IMR-90 (cell line): ENCODE measurements at regions not wholly inside any gene's neighbourhood (a gene's known extent, or its start where the extent isn't known, plus 50 kb on each side); places are given as distances from the start of the nearest gene placed in this dataset.

ENCODE experiments used
- ATAC-seq: fragments of 200-7000 bp; cut with Tn5 transposase; 2 replicates; pipeline ENCODE4 v1.9.1; 2020; ENCODE audit warnings: low read depth, mild to moderate bottlenecking, moderate library complexity
- BruUV-seq: library from RNA; stranded (reverse); fragments of 400-500 nt; replicated peaks from 2 replicates; lab custom pipeline; 2021; lab: Mats Ljungman, UMichigan
- CTCF ChIA-PET: fragments of 300-600 bp; formaldehyde crosslinking; extraction: SDS; loops from one replicate; lab custom pipeline; 2021; ENCODE audit warnings: antibody characterized with exemption; lab: Yijun Ruan, JAX
- POLR2A ChIA-PET: fragments of 300-600 bp; sonication (Branson Sonifier 250); formaldehyde crosslinking; loops from one replicate; lab custom pipeline; 2022; ENCODE audit warnings: antibody characterized with exemption; ENCODE audit not compliant: unreplicated experiment; lab: Charles Lee
- DNase-seq: peaks from one replicate; pipeline ENCODE4 v3.0.0; 2013
- H2AFZ ChIP-seq: replicated peaks from 2 replicates; pipeline ENCODE3; 2013; ENCODE audit warnings: low read length, mild to moderate bottlenecking; ENCODE audit not compliant: poor library complexity
- H2AK5ac ChIP-seq: 2 replicates; pipeline ENCODE4 v1.6.1; 2013; ENCODE audit warnings: low read depth, low read length, inconsistent platforms
- H2AK9ac ChIP-seq: replicated peaks from 2 replicates; pipeline ENCODE3; 2013; ENCODE audit warnings: mild to moderate bottlenecking, low read depth, low read length, moderate library complexity; ENCODE audit not compliant: poor library complexity
- H2BK120ac ChIP-seq: 2 replicates; pipeline ENCODE4 v1.6.1; 2013; ENCODE audit warnings: low read depth, low read length, inconsistent platforms
- H2BK15ac ChIP-seq: 3 replicates; pipeline ENCODE4 v1.6.1; 2013; ENCODE audit warnings: low read depth, low read length, inconsistent platforms
- H2BK20ac ChIP-seq: 2 replicates; pipeline ENCODE4 v1.6.1; 2013; ENCODE audit warnings: low read depth, mild to moderate bottlenecking, inconsistent platforms, low read length, moderate library complexity
- H2BK5ac ChIP-seq: 2 replicates; pipeline ENCODE4 v1.6.1; 2013; ENCODE audit warnings: mild to moderate bottlenecking, low read depth, low read length, inconsistent platforms; ENCODE audit not compliant: poor library complexity, severe bottlenecking
- H3K14ac ChIP-seq: replicated peaks from 2 replicates; pipeline ENCODE4 v1.6.1; 2013; ENCODE audit warnings: low read depth, low read length, inconsistent platforms
- H3K18ac ChIP-seq: 2 replicates; pipeline ENCODE4 v1.6.1; 2013; ENCODE audit warnings: low read depth, low read length, control low read depth
- H3K23ac ChIP-seq: 2 replicates; pipeline ENCODE4 v1.6.1; 2013; ENCODE audit warnings: low read depth, low read length, inconsistent platforms
- H3K27ac ChIP-seq: 2 replicates; pipeline ENCODE4 v1.5.1; 2013; ENCODE audit warnings: mild to moderate bottlenecking, control low read depth, low read length; ENCODE audit not compliant: insufficient read depth
- H3K27me3 ChIP-seq: 2 replicates; pipeline ENCODE4 v1.6.1; 2013; ENCODE audit warnings: low read length; ENCODE audit not compliant: control insufficient read depth, insufficient read depth
- H3K36me3 ChIP-seq: 2 replicates; pipeline ENCODE4 v1.6.1; 2013; ENCODE audit warnings: low read length, mixed read lengths; ENCODE audit not compliant: control insufficient read depth, insufficient read depth
- H3K4ac ChIP-seq: 2 replicates; pipeline ENCODE4 v1.6.1; 2013; ENCODE audit warnings: low read depth, low read length, inconsistent platforms
- H3K4me1 ChIP-seq: 2 replicates; pipeline ENCODE4 v1.6.1; 2013; ENCODE audit warnings: low read length, mixed read lengths; ENCODE audit not compliant: control insufficient read depth, insufficient read depth
- H3K4me2 ChIP-seq: 2 replicates; pipeline ENCODE4 v1.6.1; 2013; ENCODE audit warnings: low read depth, mild to moderate bottlenecking, control low read depth, low read length, moderate library complexity
- H3K4me3 ChIP-seq: 2 replicates; pipeline ENCODE4 v1.5.1; 2013; ENCODE audit warnings: low read depth, mild to moderate bottlenecking, control low read depth, low read length, moderate library complexity; ENCODE audit not compliant: insufficient read depth
- H3K56ac ChIP-seq: 2 replicates; pipeline ENCODE4 v1.6.1; 2013; ENCODE audit warnings: low read length, inconsistent platforms; ENCODE audit not compliant: insufficient read depth; ENCODE audit errors: extremely low read depth
- H3K79me1 ChIP-seq, 2 experiments: 2 replicates each; pipeline ENCODE4 v1.6.1; 2013; ENCODE audit warnings: low read length in 2 of 2, inconsistent platforms in 1 of 2, low read depth in 1 of 2
- H3K9ac ChIP-seq: 2 replicates; pipeline ENCODE4 v1.6.1; 2013; ENCODE audit warnings: low read depth, low read length, control low read depth
- H3K9me1 ChIP-seq: 2 replicates; pipeline ENCODE4 v1.6.1; 2013; ENCODE audit warnings: low read length, inconsistent platforms; ENCODE audit not compliant: insufficient read depth
- H3K9me3 ChIP-seq: 2 replicates; pipeline ENCODE4 v1.6.1; 2013; ENCODE audit warnings: low read length; ENCODE audit not compliant: control insufficient read depth, insufficient read depth
- H4K20me1 ChIP-seq: 2 replicates; pipeline ENCODE4 v1.6.1; 2013; ENCODE audit warnings: low read length, inconsistent platforms; ENCODE audit not compliant: insufficient read depth
- H4K5ac ChIP-seq: 2 replicates; pipeline ENCODE4 v1.6.1; 2013; ENCODE audit warnings: mild to moderate bottlenecking, low read depth, low read length, control low read depth
- H4K8ac ChIP-seq, 2 experiments: 2 replicates each; pipeline ENCODE4 v1.6.1; 2013; ENCODE audit warnings: low read depth in 2 of 2, low read length in 2 of 2, control low read depth in 1 of 2, inconsistent platforms in 1 of 2
- H4K91ac ChIP-seq: 2 replicates; pipeline ENCODE4 v1.6.1; 2013; ENCODE audit warnings: low read depth, low read length, inconsistent platforms; ENCODE audit not compliant: insufficient read depth
- BHLHE40 ChIP-seq: fragments of 150-350 bp; IDR thresholded peaks from 2 replicates; pipeline ENCODE4 v1.6.1; 2016; ENCODE audit warnings: mild to moderate bottlenecking, low read depth, low read length
- CEBPB ChIP-seq: IDR thresholded peaks from 2 replicates; pipeline ENCODE4 v1.6.1; 2012; ENCODE audit warnings: low read depth, low read length, improper control_type of control experiment
- CHD1 ChIP-seq: IDR thresholded peaks from 2 replicates; pipeline ENCODE4 v1.6.1; 2012; ENCODE audit warnings: low read depth, low read length, improper control_type of control experiment
- CTCF ChIP-seq: conservative IDR thresholded peaks from 2 replicates; pipeline ENCODE4 v1.5.1; 2012; ENCODE audit warnings: mild to moderate bottlenecking, low read depth, low read length, improper control_type of control experiment
- ELK1 ChIP-seq: fragments of 150-350 bp; IDR thresholded peaks from 2 replicates; pipeline ENCODE4 v1.6.1; 2016; ENCODE audit warnings: low read depth, mild to moderate bottlenecking, low read length, moderate library complexity, borderline replicate concordance
- FOS ChIP-seq: fragments of 150-350 bp; IDR thresholded peaks from 2 replicates; pipeline ENCODE4 v1.6.1; 2016; ENCODE audit warnings: low read depth, low read length
- MAFK ChIP-seq: IDR thresholded peaks from 2 replicates; pipeline ENCODE4 v1.6.1; 2012; ENCODE audit warnings: low read depth, low read length, improper control_type of control experiment
- MAZ ChIP-seq: IDR thresholded peaks from 2 replicates; pipeline ENCODE4 v1.6.1; 2012; ENCODE audit warnings: low read depth, mild to moderate bottlenecking, low read length, improper control_type of control experiment, moderate library complexity, borderline replicate concordance
- MXI1 ChIP-seq: IDR thresholded peaks from 2 replicates; pipeline ENCODE4 v1.6.1; 2012; ENCODE audit warnings: low read depth, mild to moderate bottlenecking, low read length, moderate library complexity, borderline replicate concordance
- NFE2L2 ChIP-seq: fragments of 150-350 bp; IDR thresholded peaks from 2 replicates; pipeline ENCODE4 v1.6.1; 2016; ENCODE audit warnings: low read depth, mild to moderate bottlenecking, low read length
- POLR2A ChIP-seq: IDR thresholded peaks from 2 replicates; pipeline ENCODE4 v1.6.1; 2012; ENCODE audit warnings: mild to moderate bottlenecking, low read depth, low read length
- RAD21 ChIP-seq: IDR thresholded peaks from 2 replicates; pipeline ENCODE4 v1.6.1; 2012; ENCODE audit warnings: low read length, improper control_type of control experiment
- RCOR1 ChIP-seq: IDR thresholded peaks from 2 replicates; pipeline ENCODE4 v1.6.1; 2012; ENCODE audit warnings: mild to moderate bottlenecking, low read length, improper control_type of control experiment; ENCODE audit not compliant: insufficient replicate concordance
- RFX5 ChIP-seq: IDR thresholded peaks from 2 replicates; pipeline ENCODE4 v1.8.0; 2012; ENCODE audit warnings: low read depth, mild to moderate bottlenecking, low read length, moderate library complexity
- SMC3 ChIP-seq: fragments of 150-350 bp; IDR thresholded peaks from 2 replicates; pipeline ENCODE4 v1.6.1; 2016; ENCODE audit warnings: low read depth, mild to moderate bottlenecking, antibody characterized with exemption, low read length, moderate library complexity
- USF2 ChIP-seq: fragments of 150-350 bp; IDR thresholded peaks from 2 replicates; pipeline ENCODE4 v1.6.1; 2017; ENCODE audit warnings: mild to moderate bottlenecking, antibody characterized with exemption, low read length, low read depth
- WGBS, 2 experiments: methylation state at CpG; one replicate each; pipeline versions ENCODE4 v1.1.5 to v1.1.7; 2013; ENCODE audit warnings: missing lambda C conversion rate in 2 of 2; ENCODE audit not compliant: insufficient read length in 1 of 2; ENCODE audit errors: extremely low coverage in 2 of 2; 5-methylcytosine and 5-hydroxymethylcytosine counted together
- dilution Hi-C: fragments of 300-500 bp; cut with HindIII; formaldehyde crosslinking; loops from one replicate; pipeline ENCODE4 v1.14.3; 2018; ENCODE audit warnings: low sequenced_read_pairs; ENCODE audit not compliant: unreplicated experiment
- in situ Hi-C: fragments of 300-500 bp; cut with MboI; formaldehyde crosslinking; loops from 3 replicates; pipeline ENCODE4 v1.14.3; 2019; ENCODE audit warnings: low sequenced_read_pairs, inconsistent platforms, mixed read lengths
- intact Hi-C: fragments of 100-400 bp; cut with micrococcal nuclease; formaldehyde crosslinking; loops from 2 replicates; pipeline ENCODE4 v1.10.0; 2022

- intact Hi-C loops, result no loop called here
- no peak overlapping the region for H2AK9ac ChIP-seq
- H4K91ac ChIP-seq, result no peak overlapping the region
- no peak overlapping the region for H3K27ac ChIP-seq
- ChIA-PET POLR2A (no interaction called here), CTCF (no interaction called here)
- H3K14ac ChIP-seq, result no peak overlapping the region
- H3K9me3 ChIP-seq, result no peaks in the 10 kb centered on the region
- BruUV-seq, result no TSS peak
- H3K79me1 ChIP-seq, result no peaks in the 10 kb centered on the region
- TF ChIP-seq RFX5 (no peak), CEBPB (no peak), ELK1 (no peak), MAFK (no peak), RAD21 (no peak), MAZ (no peak), RCOR1 (no peak), CTCF (no peak), CHD1 (no peak), NFE2L2 (no peak), MXI1 (no peak), FOS (no peak), USF2 (no peak), SMC3 (no peak), BHLHE40 (no peak), POLR2A (no peak)
- no peak overlapping the region for H3K18ac ChIP-seq
- H3K4ac ChIP-seq, result no peak overlapping the region
- H3K4me1 ChIP-seq, result no peaks in the 10 kb centered on the region
- WGBS, 2 experiments, result no CpG with 5 or more reads among the region's 2 CpGs
- H3K4me2 ChIP-seq, result no peak overlapping the region
- no peak overlapping the region for H4K5ac ChIP-seq
- no peaks in the 10 kb centered on the region for H3K9me1 ChIP-seq
- H3K9ac ChIP-seq, result no peak overlapping the region
- H3K36me3 ChIP-seq, result no peaks in the 10 kb centered on the region
- H4K8ac ChIP-seq, result no peak overlapping the region
- no peaks in the 10 kb centered on the region for H4K20me1 ChIP-seq
- no peak overlapping the region for H3K23ac ChIP-seq
- no peak overlapping the region for H2AK5ac ChIP-seq
- H2BK20ac ChIP-seq, result no peak overlapping the region
- no peak overlapping the region for H2BK15ac ChIP-seq
- H2BK120ac ChIP-seq, result no peak overlapping the region
- DNase-seq (no peak), ATAC-seq (no peak)
- no peaks in the 10 kb centered on the region for H3K27me3 ChIP-seq
- no peak overlapping the region for H3K4me3 ChIP-seq
- in situ Hi-C loops, result no loop called here
- no peak overlapping the region for H2BK5ac ChIP-seq
- H2AFZ ChIP-seq, result no peak overlapping the region
- dilution Hi-C loops, result no loop called here
- no peak overlapping the region for H3K56ac ChIP-seq
These were observed 698.4 kb downstream of the TENT5A start for GRCh38 chr6:81054036-81054435.
